GM21367 (cell line): ENCODE measurements at regions not wholly inside any gene's neighbourhood (a gene's known extent, or its start where the extent isn't known, plus 50 kb on each side); places are given as distances from the start of the nearest gene placed in this dataset.

ENCODE experiments used
- ATAC-seq: cut with Tn5 transposase; IDR thresholded peaks from one replicate; pipeline ENCODE4 v1.9.1; 2021; ENCODE audit not compliant: unreplicated experiment

- ATAC-seq: no peak
Observed at GRCh38 chr5:64110222-64110621, 55.4 kb upstream of the RNF180 start.

GRCh38 chr5:64108674-64109073, 57.0 kb upstream of the RNF180 start:
- ATAC-seq: no peak

- no peak for ATAC-seq
Observed at GRCh38 chr5:64100203-64100602, 65.4 kb upstream of the RNF180 start.

GRCh38 chr5:64096771-64097170, 68.9 kb upstream of the RNF180 start:
- ATAC-seq: no peak

GRCh38 chr5:64077589-64077988, 88.1 kb upstream of the RNF180 start:
- no peak for ATAC-seq

- ATAC-seq: peak; percentile 96
Observed at GRCh38 chr5:64074533-64074932, 91.1 kb upstream of the RNF180 start.

GRCh38 chr5:64069486-64069885, 96.2 kb upstream of the RNF180 start:
- no peak for ATAC-seq

- no peak for ATAC-seq
Observed at GRCh38 chr5:64050296-64050695, 88.1 kb upstream of the HTR1A start.

- no peak for ATAC-seq
Observed at GRCh38 chr5:64040490-64040889, 78.2 kb upstream of the HTR1A start.

GRCh38 chr5:64026493-64026892, 64.2 kb upstream of the HTR1A start:
- no peak for ATAC-seq

- no peak for ATAC-seq
Observed at GRCh38 chr5:64019746-64020145, 57.5 kb upstream of the HTR1A start.

- ATAC-seq: no peak
Observed at GRCh38 chr5:64018966-64019365, 56.7 kb upstream of the HTR1A start.

GRCh38 chr5:64015824-64016223, 53.6 kb upstream of the HTR1A start:
- ATAC-seq: no peak
